ENCODE measurements at regions not wholly inside any gene's neighbourhood (a gene's known extent, or its start where the extent isn't known, plus 50 kb on each side); places are given as distances from the start of the nearest gene placed in this dataset.

GRCh38 chr9:78383130-78383529 is 86.2 kb downstream of the PSAT1 start:
- Histone ChIP-seq H3K27ac (no peak overlapping the region), H3K27me3 (replicated peaks) (no peaks in the 10 kb centered on the region), H3K36me3 (replicated peaks) (no peaks in the 10 kb centered on the region), H3K4me3 (ENCODE audit: low read depth, low read length) (no peak overlapping the region)
- TF ChIP-seq, protein P1, sequence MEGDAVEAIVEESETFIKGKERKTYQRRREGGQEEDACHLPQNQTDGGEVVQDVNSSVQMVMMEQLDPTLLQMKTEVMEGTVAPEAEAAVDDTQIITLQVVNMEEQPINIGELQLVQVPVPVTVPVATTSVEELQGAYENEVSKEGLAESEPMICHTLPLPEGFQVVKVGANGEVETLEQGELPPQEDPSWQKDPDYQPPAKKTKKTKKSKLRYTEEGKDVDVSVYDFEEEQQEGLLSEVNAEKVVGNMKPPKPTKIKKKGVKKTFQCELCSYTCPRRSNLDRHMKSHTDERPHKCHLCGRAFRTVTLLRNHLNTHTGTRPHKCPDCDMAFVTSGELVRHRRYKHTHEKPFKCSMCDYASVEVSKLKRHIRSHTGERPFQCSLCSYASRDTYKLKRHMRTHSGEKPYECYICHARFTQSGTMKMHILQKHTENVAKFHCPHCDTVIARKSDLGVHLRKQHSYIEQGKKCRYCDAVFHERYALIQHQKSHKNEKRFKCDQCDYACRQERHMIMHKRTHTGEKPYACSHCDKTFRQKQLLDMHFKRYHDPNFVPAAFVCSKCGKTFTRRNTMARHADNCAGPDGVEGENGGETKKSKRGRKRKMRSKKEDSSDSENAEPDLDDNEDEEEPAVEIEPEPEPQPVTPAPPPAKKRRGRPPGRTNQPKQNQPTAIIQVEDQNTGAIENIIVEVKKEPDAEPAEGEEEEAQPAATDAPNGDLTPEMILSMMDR (IDR thresholded peaks at IDR 0.05; ENCODE audit: low read depth, low read length, missing control alignments), result no peak
- DNase-seq, result peak; percentile 27
- in situ Hi-C loops (cut with HindIII; ENCODE audit: low pct_ligation_motif_present, low sequenced_read_pairs), result no loop called here

GRCh38 chr9:78386348-78386747 is 89.4 kb downstream of the PSAT1 start:
- DNase-seq, result no peak
- H3K36me3 ChIP-seq (replicated peaks), result no peaks in the 10 kb centered on the region
- no peak overlapping the region for H3K4me3 ChIP-seq (ENCODE audit: low read depth, low read length)
- no peaks in the 10 kb centered on the region for H3K27me3 ChIP-seq (replicated peaks)
- TF ChIP-seq, protein P1 (IDR thresholded peaks at IDR 0.05; ENCODE audit: low read depth, low read length, missing control alignments), result no peak
- no peak overlapping the region for H3K27ac ChIP-seq
- in situ Hi-C loops (cut with HindIII; ENCODE audit: low pct_ligation_motif_present, low sequenced_read_pairs), result no loop called here

GRCh38 chr9:78386773-78387172 is 89.8 kb downstream of the PSAT1 start:
- DNase-seq, result peak; percentile 17
- H3K27ac ChIP-seq, result no peak overlapping the region
- no peaks in the 10 kb centered on the region for H3K27me3 ChIP-seq (replicated peaks)
- TF ChIP-seq, protein P1 (IDR thresholded peaks at IDR 0.05; ENCODE audit: low read depth, low read length, missing control alignments), result no peak
- in situ Hi-C loops (cut with HindIII; ENCODE audit: low pct_ligation_motif_present, low sequenced_read_pairs), result no loop called here
- no peaks in the 10 kb centered on the region for H3K36me3 ChIP-seq (replicated peaks)
- H3K4me3 ChIP-seq (ENCODE audit: low read depth, low read length), result no peak overlapping the region

GRCh38 chr9:78393340-78393739 is 96.4 kb downstream of the PSAT1 start:
- H3K36me3 ChIP-seq (replicated peaks), result no peaks in the 10 kb centered on the region
- DNase-seq, result no peak
- H3K27ac ChIP-seq, result no peak overlapping the region
- TF ChIP-seq, protein P1 (IDR thresholded peaks at IDR 0.05; ENCODE audit: low read depth, low read length, missing control alignments), result no peak
- no peaks in the 10 kb centered on the region for H3K27me3 ChIP-seq (replicated peaks)
- in situ Hi-C loops (cut with HindIII; ENCODE audit: low pct_ligation_motif_present, low sequenced_read_pairs), result no loop called here
- no peak overlapping the region for H3K4me3 ChIP-seq (ENCODE audit: low read depth, low read length)

DNA sequence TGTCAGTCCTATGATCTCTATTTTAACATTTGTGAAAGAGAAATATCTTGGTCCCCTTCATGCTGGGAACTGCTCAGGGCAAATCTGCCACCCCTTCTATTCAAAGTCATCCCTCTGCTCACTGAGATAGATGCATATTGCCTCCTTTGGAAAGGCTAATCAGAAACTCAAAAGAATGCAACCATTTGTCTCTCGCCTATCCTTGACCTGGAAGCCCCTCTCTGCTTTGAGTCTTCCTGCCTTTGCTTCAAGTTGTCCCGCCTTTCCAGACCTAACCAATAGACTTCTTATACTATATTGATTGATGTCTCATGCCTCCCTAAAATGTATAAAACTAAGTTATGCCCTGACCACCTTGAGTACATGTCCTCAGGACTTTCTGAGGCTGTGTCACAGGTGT is 97.0 kb downstream of the PSAT1 start:
- TF ChIP-seq, protein P1 (IDR thresholded peaks at IDR 0.05; ENCODE audit: low read depth, low read length, missing control alignments), result no peak
- Histone ChIP-seq H3K27me3 (replicated peaks) (no peaks in the 10 kb centered on the region), H3K27ac (no peak overlapping the region), H3K36me3 (replicated peaks) (no peaks in the 10 kb centered on the region), H3K4me3 (ENCODE audit: low read depth, low read length) (no peak overlapping the region)
- DNase-seq, result no peak
- in situ Hi-C loops (cut with HindIII; ENCODE audit: low pct_ligation_motif_present, low sequenced_read_pairs), result no loop called here

DNA sequence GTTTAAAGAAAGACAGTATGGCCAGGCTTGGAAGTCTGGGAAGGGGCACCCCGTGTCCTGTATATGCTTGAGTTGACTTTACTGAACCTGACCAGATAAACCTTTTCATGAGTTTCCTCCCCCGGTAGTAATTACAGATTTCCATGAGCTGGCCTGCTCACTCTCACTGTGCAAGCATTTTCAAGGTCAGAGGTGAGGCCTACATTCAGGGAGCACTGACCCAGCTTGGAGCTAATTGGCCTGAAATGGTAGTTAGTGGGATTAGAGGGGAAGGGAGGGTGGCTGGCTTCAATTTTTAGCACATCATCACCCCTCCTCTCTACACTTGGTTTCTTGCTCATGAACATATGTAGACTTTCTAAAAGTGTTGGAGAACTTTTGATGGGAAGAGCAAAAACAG is 99.2 kb downstream of the PSAT1 start:
- Histone ChIP-seq H3K27ac (no peak overlapping the region), H3K27me3 (replicated peaks) (no peaks in the 10 kb centered on the region), H3K36me3 (replicated peaks) (no peaks in the 10 kb centered on the region), H3K4me3 (ENCODE audit: low read depth, low read length) (no peak overlapping the region)
- TF ChIP-seq, protein P1 (IDR thresholded peaks at IDR 0.05; ENCODE audit: low read depth, low read length, missing control alignments), result no peak
- no peak for DNase-seq
- in situ Hi-C loops (cut with HindIII; ENCODE audit: low pct_ligation_motif_present, low sequenced_read_pairs), result no loop called here
